Hippocampal formation (tissue), 2 donors: ENCODE measurements at regions not wholly inside any gene's neighbourhood (a gene's known extent, or its start where the extent isn't known, plus 50 kb on each side); places are given as distances from the start of the nearest gene placed in this dataset.
A peak's percentile ranks its signal among the peaks of the same experiment; 100 is the strongest.
"Not testable (repeated sequence)": the region's sequence is repeated elsewhere in the genome, so short reads cannot be mapped to it uniquely, and the experiment has no call there.

Source experiments
- DNase-seq, 2 donors: peaks; one replicate each; lab custom pipeline; 2025; lab: John Stamatoyannopoulos, UW

DNA sequence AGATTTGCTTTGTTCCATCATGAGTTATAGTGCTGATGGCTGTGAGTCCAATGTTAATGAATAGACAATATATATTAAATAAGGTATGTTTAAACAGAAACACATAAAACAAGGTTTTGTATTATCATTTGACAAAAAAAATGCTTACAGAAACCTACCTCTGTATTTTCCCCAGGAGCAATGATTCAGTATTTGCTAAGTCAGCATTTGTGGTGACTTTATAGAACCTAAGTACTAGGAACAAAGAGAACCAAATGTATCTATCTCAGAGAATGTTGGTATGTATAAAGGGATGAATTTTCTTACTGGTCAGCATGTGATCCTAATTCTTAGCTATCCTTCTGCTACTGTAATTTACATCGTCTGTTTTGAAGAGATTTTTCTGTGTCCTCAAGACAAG, 421.5 kb upstream of the SEL1L start:
- DNase-seq, result no peak

DNA sequence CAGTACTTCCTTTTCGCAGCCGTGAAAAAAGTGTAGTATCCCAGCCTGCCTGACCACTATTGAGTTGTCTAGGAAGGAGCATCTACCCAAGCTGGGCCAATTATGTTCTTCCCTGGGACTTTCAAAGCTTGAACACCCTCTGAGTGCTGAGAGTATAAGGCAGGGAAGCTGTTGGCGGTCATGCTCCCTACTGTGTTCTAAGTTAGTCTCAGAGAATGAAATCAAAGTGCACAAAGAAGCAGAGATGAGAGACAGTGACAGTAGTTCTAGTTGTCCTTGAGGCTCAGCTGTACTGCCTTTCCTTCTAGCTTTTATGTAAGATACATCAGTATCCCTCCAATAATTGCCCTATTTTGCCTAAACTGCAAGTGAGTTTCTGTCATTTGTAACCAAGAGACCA, 427.1 kb upstream of the SEL1L start:
- DNase-seq, result no peak

DNA sequence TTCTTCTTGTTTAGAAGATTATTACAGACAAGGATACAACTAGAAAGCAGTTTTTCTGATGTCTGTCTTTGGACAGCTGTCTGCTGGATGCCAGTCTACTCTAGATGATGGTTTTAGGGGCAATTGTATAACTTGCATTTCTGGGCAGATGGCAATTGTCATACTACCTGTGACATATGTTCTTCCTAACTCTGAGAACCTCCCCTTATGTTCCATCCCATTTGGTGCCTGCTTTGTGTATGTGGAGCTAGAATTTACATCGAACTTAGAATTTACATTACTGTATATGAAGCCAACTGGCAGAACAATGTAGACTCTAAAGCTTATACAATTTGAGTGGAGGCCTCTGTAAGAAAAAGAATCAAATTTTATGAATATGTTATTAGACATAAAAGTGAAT, 430.2 kb upstream of the SEL1L start:
- no peak for DNase-seq

DNA sequence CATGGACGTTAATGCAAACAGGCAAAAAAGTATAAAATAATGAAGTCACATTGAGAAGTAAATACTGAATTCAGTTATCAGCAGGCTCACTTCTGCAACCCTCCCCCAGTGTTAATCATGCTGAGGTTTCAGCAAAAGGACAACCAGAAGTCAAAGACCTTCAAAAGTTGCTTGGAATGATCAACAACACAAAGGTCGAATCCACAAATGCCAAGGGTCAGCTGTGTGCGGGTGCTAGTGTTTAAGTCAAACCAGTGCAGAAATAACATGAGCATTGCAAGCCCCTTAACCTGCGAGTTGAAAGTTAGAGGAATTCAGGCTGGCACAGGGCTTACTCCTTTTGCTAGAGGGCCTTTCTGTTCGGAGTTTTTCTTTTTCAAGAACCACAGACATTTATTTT, 436.7 kb upstream of the SEL1L start:
- DNase-seq, result no peak

DNA sequence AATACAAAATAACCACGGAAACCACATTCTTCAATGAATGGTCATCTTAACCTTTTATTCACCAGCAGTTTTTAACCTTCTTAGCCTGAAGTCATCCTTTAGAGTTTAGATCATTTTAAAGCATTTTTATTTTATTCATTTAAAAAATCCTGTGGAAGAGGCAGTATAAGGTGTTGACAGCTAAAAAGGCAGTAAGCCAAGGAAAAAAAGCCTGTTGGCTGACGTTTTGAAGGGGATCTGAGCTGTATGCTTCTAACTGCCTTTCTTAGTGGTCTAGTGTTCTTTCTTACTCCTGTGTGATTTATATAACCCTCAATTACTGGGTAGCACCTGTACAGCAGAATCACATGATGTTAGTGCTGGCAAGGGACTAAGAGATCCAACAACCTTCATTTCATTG, 438.3 kb upstream of the SEL1L start:
- DNase-seq, result no peak

DNA sequence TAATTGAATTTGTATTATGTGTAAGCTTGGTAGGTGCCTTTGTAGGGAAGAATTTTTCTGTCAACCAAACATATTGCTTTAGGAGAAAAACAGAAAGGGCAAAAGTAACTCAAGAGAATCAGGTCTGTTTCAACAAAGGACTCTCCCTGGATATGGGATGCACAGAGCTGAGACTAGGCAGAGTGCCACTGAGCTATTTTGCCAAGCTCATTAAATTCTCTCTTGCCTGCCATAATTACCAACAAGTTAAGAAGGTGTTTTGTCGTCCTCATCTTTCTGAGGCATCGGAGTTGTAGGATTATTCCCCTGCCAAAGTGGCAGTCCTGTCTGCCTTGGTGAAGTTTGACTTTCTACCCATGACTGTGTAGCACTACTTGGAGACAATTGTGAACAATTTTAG, 438.9 kb upstream of the SEL1L start:
- no peak for DNase-seq

DNA sequence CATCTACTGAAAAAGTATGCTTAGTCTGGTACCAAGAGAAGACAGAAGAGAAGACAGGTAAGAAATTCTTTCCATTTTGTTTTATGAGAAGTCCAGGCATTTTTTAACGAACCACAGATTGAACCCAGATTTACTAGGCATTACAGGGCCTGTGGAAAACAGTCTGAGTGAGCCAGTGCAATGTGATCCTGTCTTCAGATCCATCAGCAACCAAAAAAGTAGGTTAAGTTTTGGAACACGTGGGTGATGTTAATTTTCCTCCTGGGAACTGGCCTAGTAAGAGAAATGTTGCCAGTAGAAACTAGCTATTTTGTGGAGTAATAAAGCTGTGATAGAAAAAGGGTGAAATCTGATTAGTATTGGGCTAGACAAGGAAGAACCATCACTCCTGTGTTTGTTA, 440.9 kb upstream of the SEL1L start:
- no peak for DNase-seq

DNA sequence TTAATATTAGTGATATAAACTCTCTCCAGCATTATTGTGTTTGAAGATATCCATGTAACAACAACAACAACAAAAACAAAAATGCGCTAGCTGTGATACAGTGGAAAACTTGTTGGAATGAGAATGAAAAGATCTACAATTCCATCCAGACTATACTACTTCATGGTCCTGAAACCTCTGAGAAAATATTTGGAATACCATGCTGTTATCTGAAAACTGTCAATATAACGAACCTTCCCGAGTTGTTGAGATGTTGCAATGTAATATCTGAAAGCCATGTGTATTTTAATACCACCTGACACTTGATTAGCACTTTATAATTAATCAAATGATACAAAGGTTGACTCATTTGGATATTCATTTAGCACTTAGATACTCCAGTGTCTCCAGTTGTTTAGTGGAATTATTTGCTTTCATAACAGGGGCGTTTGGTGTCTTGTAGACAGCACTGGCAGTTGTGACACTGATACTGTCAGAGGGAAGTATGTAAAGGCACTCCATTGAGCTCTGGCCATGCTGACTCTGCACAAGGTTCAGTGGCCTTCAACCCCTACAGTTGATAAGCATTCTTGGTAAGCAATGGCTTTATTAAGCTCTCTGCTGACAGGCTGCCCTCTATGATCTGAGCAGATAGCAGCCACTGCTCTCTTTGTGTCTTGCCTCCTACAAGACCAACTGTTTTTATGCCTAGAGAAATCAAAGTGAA, 447.1 kb upstream of the SEL1L start:
- no peak for DNase-seq

DNA sequence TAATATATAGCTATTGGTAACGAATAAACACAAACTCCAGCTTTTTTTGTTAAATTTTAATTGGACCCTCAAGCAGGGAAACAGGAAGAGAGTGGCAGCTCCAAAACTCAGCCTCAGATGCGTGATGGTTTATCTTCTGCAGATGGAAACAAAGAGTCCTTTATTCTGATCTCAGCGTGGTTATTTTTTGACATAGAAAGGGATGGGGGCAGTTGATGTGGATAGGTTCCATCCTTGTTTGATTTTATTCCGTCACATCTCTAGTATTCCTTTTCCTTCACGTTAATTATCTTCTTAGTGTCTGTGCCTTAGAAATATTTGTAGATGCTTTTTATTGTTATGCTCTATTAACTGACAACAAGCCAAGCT, 447.6 kb upstream of the SEL1L start:
- DNase-seq, result no peak

DNA sequence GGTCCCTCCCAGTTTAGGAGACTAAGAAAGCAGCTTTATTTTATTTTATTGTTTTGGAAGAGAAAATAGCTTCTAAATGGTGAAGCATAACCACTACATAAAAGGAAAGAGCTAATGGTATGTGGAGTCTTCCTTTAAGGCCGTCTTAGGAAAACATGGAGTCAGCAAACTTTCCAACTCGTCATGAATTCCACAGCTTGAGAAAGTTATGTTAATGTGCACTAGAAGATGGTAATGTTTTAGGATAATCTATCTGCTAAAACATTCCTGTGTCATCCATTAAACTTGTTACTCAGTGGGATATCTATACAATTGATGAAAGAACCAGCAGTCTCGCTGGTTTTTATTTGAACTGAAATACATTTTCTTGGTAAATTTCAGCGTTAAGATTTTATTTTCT, 448.4 kb upstream of the SEL1L start:
- DNase-seq, result no peak

DNA sequence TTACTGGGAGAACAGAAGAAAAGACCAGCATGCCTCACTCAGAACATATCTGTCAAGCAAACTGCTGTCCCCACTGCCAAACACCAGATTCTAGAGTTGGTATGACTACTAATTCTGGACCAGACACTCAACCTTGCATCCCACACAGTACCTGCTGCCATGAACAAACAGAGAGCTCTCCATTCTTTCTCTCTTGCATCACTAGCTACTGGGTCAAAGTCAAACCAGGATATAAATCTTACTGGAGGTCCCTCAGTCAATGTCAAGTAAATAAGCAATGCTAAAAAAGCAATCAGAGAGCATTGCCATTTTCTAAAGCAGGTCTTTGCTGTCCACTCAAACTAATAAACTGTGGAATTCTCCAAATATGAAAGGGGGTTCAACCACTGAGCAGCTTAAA, 452.4 kb upstream of the SEL1L start:
- no peak for DNase-seq

DNA sequence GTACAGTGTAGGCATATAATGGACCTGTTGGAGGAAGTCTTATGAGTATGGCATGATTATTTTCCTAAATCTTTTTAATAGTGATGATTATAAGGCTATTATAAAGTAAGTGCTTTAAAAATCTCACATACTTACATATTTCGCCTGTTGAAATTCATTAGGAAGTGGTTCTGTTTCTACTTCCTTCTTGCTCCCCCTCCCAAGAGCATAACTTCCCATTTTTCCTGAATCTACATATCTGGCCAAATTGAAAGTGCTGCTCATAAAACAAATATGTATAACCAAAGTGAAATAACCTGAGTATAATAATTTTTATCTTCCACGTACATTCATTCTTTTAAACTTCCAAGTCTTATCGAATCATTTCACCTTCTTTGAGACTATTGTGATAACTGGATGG, 455.6 kb upstream of the SEL1L start:
- no peak for DNase-seq

DNA sequence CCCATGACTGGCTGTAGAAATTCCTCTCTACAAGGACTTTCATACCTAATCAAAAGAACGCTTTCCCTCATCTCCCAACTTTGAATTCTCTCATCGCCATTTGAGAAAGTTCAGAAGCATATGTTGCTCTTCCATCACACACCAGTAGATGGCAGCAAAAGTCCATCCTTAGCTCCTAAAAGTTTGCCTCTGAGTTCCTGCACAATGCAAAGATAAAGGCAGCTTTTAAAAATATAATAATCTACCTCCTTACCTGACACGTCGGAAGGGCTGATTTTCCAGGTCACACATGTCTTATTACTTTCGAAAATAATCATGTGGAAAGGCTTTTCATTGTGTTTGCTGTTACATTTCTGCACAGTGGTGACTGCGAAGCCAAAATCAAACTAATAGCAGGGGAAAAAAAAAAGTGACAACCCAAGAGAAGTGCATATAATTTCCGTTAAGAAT, 456.7 kb upstream of the SEL1L start:
- DNase-seq, result peak; percentile 26 to 65

DNA sequence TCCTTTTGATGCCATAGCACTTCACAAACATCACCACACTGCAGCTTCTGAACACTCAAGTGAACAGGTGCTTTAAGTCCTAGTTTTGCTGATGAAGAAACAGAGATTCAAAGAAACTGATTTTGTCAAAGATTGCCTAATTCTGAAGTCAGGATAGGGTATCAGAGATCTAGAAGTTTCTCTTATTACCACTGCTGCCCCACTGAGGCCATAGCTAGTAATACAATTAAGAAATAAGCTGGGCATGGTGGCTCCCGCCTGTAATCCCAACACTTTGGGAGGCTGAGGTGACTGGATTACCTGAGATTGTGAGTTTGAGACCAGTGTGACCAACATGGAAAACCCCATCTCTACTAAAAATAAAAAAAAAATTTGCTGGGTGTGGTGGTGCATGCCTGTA, 458.3 kb upstream of the SEL1L start:
- no peak for DNase-seq

DNA sequence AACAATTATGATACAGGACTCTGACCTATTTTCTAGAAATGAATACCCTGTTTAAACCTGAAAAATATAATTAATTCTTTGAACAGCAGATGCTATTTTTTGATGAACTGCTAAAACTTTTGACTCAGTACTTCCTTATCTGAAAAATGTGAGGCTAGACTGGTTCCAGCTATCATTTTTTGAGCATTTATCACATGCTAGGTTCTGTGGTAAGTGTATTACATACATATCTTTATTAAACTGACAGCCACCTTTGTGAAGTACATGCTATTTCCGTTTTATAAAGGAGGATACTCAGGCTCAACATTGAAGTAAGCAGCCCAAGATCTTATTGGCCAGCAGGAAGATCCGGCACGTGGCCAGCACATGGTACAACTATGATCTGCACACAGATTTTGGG, 459.8 kb upstream of the SEL1L start:
- no peak for DNase-seq

DNA sequence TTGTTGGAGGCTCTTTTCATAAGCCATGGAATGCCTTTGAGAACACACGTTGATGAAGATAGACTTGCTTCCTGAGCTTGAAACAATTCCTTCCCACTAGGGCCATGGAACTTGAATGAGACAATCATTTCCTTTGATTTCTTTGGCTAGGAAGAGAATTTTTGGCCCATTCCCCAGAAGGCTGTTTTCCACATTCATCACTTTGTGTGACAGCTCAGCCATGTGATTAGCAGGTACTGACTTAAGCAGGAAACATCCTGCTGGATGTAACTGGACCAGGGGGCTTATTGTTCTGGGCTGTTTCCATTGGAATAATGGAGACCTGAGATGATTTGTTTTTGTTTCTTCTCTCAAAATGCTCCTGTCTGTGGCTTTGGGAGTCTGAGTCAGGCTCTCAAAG, 469.8 kb upstream of the SEL1L start:
- DNase-seq, result no peak

DNA sequence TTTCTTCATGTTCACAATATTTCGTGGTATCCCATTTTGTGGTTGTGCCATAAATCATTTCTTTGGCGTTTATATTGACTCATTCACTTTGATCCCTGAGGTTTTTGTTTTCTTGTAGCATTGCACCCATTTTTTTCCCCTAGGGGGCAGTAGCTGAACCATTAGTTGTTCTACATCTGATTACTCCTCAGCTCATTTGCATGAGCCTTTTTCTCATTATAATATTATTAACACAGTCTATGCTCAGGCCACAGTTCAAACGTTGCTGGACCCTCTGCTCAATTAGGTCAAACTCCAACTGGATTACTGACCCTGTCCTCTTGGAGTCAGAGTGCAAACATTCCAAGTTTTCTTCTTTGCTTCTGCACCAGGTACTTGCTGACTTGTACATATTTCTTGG, 475.4 kb upstream of the SEL1L start:
- no peak for DNase-seq

DNA sequence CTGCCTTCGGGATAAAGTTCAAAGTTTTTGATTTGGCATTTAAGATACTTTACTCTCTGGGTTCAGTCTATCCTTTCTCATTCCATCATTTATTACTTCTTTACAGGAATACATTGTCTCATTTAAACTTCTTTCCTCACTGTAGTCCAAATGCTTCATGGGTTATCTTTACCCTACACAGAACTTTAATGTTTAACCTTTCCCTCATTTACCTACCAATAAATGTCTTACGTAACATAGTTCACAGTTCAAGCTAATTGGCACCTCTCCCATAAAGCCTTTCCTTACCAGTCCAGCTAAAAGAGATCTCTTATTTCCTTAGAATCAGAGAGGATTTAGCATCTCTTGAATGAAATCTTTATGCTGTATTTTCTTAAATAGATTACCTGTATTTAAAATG, 476.3 kb upstream of the SEL1L start:
- no peak for DNase-seq

DNA sequence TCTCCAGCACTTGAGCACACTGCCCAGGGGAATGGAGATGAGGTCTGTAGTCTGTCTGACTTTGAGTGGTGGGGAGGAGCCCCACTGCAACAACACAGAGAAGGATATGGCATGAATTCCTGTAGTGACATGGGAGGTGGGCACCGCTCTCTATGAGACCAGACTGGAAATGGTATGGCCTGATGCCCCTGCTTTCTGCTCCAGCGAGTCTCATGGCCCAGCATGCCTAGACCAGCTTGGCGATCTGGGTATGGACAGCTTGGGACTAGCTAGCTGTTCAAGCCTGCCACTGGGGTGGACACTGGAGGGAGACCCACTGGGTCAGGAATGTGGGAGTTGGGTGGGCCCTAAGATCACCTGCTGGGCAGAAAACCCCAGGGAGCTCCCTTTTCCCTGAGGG, 477.8 kb upstream of the SEL1L start:
- DNase-seq, result no peak

DNA sequence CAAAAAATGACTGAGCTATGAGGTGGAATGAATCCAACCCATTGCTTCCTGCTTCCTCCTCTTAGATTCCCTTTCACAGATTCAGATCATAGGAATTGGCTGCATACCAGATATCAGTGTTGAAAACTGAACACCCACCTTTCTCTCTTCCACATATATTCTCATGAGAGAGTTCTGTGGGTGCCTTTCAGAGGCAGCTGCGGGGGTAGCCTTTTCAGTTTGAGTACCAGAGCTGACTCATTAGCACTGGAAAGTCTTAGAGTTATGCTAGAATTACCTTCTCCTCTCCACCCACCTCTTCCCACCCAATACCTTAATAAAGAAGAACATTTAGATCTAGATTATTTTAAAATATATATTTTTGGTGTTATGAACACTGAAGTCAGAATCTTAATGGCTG, 495.4 kb upstream of the SEL1L start:
- DNase-seq, result no peak

DNA sequence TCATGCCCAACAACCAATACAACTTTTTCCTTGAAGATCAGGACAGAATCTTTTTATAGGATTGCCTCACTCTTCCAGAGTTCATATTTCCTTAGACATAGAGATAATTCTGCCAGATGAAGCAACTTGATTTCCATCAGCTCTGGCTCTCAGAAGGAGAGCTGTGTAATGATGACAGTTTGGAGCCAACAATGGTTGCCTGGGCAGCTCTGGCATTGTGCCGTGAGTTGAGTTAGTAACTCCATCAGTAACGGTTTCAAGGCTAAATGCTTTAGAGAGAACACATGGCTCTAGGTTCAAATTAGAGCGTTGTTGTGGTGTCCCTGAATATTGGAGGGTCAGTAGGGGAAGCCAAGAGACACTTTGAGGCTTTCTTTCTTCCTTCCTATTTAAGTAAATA, 501.7 kb upstream of the SEL1L start:
- no peak for DNase-seq

DNA sequence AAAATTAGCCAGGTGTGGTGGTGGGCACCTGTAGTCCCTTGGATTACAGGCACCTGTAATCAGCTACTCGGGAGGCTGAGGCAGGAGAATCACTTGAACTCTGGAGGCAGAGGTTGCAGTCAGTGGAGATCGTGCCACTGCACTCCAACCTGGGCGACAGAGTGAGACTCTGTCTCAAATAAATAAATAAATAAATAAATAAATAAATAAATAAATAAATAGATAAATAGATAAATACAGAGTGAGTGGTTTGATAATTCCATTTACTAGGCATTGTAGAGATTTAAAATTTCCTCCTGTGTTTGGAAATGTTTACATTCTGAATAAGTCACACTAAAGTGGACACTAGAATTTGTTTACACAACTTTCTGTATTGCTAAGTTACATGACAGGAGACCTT, 504.4 kb upstream of the SEL1L start:
- not testable (repeated sequence) for DNase-seq

DNA sequence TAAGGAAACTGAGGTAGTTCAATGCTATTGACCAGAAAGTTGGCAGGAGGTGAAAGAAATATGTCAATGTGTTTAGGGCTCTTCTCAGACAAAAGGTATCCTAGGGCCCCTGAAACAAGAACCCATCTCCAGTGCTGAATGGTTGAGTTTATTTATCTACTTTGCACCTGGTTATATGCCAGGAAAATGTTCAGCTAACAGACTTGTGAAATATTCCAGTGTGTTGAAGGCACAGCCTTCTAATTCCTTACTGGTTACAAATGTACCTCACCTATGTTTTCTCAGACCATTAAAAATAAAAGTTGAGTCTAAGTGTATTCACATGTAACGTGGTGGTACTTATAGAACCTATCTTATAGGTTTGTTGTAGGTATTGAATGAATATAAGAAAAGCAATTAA, 511.7 kb upstream of the SEL1L start:
- DNase-seq, result no peak

DNA sequence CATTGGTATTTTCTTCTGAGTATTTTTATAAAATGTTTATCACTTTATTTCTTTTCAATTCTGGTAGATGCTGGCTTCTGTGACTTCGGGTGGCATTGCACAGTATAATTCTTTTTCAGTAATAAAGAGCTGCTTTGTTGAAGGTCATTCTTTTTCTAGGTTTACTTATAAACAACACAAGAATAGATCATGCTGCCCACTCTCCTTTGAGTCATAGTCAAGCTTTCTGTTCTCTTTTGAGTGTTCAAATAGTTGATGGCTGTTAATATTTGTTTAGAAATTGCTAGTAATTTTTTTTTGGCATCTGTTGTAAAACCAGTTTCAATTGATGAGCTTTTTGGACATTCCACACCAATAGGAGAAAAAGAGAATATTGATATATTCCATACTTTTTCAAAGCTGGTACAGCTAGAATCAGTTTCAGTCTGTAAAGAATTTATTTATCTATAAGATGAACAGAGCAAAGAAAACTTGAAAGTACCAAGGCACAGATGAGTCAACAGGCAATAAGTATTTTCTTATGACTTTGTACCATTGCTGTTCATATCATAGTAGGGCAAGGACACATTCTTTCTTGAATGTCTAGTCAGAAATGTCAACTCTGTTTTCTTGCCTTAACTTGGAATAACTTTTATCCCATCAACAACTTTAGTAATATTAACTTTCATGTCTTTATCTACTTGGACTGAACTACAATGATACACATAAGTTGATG, 513.0 kb upstream of the SEL1L start:
- no peak for DNase-seq
